ENCODE measurements at regions not wholly inside any gene's neighbourhood (a gene's known extent, or its start where the extent isn't known, plus 50 kb on each side); places are given as distances from the start of the nearest gene placed in this dataset.
"Not testable (repeated sequence)": the region's sequence is repeated elsewhere in the genome, so short reads cannot be mapped to it uniquely, and the experiment has no call there.

DNA sequence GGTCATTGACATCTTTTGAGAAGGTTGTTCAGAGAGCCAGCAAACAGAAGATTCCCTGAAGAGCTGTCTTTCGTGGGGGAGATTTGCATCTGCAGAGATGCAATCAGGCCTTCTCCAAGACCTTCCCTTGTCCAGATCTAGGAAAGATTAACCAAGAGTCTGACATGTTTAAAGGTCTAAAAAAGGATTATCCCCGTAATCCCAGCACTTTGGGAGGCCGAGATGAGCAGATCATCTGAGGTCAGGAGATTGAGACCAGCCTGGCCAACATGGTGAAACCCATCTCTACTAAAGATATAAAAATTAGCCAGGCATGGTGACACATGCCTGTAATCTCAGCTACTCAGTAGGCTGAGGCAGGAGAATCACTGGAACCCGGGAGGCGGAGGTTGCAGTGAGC is 169.6 kb upstream of the IRF2BP2 start:
- not testable (repeated sequence) for DNase-seq (ENCODE audit: low read depth, low spot score)

DNA sequence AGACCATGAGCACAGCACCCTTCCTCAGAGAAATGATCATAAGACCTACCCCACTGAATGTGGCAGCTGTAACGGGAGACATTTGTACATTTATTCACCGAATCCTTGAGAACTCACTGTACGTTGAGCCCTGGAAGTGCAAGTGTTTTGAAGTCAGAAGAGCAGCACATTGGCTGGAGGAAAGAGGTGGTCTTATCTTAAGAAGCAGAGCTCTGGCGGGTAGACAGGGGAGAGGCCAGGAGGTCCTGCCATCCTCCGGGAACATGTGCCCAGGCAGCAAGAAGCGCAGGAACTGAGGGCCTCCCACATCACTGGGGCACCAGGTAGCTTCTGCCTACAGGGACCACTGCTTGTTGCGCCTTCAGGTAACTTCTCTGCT is 169.2 kb upstream of the IRF2BP2 start:
- no peak for DNase-seq (ENCODE audit: low read depth, low spot score)

DNA sequence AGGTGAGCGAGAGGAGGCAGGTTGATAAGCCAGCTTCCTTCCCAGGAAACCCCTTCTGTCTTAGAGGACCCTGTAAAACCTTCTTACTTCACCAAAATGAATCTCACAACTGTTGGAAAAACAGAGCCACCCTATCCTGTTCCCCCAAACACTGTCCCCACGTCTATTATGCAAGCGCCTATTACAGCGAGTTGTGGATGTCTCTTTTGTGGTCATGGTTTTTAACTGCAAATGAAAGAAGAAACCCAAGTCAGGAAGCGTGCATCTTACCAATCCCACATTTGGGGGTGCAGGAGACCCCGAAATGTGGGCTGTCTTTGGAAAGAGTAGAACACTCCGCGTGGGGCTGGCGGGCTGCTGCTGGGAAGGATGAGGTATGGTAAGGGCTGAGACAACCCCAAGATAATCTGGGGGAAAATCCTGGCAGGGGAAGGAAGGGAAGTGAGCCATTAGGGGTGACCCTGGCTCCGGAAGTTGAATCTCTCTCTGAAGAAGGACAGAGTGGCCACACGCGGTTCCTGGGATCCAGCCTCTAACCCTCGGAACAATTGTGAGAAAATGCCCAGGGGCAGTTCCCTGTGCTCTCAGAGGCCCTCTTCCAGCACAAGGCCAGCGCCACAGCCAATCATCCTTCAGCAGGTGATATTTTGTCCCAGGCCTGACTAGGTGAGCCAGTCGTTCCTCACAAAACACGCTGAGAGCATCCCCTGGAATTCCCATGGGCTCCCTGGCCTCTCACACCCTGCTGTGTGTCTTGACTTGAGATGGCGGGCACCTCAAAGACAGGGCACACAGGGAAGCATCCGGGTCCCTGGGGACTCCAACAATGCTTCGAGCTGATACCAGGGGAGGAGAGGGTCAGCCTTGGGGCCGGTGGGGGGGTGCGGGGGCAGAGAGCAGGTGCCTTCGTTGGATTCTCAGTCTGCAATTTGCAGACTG is 168.5 kb upstream of the IRF2BP2 start:
- DNase-seq (ENCODE audit: low read depth, low spot score): no peak

DNA sequence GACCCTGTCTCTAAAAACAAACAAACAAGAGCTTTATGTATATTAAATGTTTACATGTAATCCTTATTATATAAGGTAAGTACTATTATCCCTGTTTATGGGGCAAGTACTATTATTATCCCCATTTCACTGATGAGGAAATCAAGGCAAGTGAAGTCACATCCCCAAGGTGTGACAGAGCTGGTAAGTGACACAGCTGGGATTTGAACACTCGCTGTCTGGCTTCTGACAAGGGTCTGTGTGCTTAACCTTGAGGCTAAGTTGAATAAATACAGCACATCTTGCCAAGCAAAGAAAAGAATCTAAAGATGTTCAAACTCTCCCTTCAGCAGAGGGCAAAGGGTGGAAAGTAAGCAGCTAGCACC is 167.9 kb upstream of the IRF2BP2 start:
- no peak for DNase-seq (ENCODE audit: low read depth, low spot score)

DNA sequence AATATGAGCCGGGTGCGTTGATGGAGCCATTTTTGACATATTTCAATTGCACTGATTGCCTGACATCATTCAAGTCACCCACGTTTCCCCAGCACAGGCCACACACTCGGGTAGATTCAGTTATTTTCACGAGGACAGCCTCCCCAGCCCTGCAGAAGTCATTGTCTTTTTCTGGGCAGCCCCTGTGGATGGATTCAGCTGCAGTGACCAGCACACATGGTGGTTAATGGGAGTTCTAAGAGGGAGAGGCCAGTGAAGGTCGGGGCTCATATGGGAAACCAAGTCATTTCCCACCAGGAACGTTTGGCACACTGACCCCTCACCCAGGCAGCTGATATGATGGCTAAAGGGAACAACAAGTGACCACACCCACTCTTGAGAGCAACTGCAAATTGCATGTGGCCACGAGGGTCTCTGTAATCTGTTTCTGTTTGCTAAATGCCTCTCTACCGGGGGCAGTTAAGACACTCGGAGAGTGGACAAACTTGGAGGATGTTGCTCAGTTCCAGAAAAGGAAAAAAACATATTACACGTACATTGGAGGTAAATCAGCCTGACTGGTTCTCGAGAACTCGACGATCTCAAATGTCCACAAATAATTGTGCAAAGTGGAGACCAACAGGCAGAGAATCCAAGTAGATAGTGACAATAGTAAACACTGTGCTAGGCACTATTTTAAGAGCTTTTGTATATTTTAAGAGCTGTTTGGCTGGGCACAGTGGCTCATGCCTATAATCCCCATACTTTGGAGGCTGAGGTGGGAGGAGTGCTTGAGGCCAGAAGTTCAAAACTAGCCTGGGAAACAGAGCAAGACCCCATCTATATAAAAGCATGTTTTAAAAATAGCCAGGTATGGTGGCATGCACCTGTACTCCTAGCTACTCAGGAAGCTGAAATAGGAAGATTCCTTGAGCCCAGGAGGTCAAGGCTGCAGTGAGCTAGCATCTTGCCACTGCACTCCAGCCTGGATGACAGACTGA is 167.2 kb upstream of the IRF2BP2 start:
- no peak for DNase-seq (ENCODE audit: low read depth, low spot score)

DNA sequence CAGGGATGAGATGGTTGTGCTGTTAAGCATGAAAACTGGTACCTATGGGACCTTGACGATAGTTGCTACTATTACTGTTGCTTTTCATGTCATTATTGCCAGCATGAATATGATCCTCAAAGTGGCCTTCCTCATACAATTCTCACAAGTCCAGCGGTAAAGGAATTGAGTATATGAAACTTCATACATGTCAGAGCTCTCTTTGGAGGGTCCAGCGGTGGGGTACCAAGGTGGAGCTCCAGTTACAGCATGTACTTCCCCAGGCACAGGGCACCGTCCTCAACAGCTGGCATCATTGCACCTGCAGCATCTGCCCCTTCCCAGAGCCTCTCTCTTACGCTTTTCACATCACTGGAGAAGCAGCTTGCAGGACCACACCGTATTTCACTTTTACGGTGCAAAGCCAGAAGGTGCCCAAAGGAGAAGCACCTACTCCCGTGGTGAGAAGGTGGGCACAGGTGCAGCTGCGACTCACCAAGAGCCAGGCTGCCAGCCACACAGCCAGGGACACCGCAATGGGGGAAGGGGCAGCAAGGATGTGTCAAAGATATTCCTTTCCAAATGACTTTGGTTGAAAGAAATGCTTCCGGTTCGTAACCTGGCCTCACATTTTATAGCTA is 166.4 kb upstream of the IRF2BP2 start:
- no peak for DNase-seq (ENCODE audit: low read depth, low spot score)

DNA sequence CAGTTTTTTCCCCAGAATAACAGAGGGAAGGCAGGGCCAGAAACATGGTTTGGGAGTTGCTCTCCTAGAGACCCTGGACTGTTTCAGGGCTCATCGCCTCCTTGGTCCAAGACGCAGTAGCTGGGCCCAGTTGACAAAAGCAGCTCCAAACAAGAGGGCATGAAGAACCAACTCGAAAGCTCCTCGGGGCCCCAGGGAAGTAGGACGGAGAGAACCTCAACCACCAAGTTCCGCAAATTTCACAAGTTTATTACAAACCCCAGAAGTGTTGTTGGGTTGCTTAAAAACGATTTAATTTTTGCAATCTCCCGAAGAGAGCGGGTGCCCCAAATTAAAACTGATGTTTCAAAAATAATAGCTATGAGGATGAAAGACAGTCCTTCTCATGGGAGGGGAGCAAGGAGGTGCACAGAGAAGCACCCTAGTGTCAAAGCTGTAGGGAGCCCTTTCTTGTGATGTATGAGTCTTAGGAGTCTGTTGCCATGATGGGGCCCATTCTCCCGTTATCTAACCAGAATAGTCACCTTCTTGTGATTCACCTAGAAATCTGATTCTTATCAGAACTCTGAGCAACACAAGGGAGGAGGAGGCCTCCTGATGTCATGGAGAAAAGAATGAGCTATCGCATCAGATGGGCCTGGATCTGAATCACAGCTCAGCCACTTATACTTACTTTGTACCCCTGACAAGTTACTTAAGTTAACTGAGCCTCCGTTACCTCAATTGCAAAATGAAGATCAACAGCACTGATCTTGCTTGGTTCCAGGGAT is 165.7 kb upstream of the IRF2BP2 start:
- no peak for DNase-seq (ENCODE audit: low read depth, low spot score)

DNA sequence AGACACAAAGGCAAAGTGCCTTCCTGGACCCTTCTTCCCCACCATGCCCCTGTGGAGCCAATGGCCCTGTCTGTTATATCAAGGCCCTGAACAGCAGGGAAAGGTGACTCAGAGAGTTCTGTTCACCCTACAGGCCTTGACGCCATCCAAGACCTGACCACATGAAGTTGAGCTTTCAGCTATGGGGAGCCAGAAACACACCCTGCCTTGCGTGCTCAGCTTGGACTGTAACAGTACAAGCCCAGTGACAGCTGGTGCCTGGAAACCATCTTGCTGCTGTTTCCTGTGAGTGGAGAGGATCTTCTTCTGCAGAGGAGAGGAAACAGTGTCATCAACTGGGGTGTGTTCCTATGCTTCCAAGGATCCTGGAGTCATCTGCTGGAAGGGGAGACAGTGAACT is 165.0 kb upstream of the IRF2BP2 start:
- DNase-seq (ENCODE audit: low read depth, low spot score): no peak

DNA sequence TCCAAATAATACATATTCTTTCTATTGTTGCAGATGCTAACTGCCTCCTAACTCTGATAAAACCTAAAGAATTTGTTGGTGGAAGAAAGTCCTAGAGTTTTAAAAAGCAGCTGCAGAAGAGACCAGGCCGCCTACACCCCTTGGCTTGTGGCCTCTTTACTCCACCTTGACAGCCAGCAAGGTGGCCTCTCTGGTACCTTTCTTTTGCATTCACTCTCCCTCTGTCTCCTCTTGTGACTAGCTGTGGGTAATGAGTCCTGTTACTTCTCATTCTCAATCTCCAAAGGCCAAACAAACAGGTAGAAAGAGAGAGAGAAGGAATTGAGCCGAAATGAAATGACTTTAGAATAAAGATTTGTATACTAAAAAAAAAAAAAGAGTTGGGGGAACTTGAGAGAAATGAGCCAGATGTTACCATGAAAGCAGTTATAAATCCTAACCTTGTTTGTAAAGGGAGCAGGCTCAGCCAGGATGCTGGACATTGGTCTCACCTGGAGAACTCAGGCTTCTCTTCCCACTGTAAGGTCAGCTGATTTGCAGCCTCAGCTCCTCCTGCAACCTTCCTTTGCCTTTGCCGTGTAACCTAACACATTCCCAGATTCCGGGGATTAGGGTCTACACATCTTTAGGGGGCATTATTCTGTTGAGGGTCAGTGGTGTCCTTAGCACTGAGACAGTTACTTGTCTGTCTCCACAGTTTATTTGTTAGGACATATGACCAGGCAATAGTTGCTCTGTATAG is 164.1 kb upstream of the IRF2BP2 start:
- DNase-seq (ENCODE audit: low read depth, low spot score): no peak

DNA sequence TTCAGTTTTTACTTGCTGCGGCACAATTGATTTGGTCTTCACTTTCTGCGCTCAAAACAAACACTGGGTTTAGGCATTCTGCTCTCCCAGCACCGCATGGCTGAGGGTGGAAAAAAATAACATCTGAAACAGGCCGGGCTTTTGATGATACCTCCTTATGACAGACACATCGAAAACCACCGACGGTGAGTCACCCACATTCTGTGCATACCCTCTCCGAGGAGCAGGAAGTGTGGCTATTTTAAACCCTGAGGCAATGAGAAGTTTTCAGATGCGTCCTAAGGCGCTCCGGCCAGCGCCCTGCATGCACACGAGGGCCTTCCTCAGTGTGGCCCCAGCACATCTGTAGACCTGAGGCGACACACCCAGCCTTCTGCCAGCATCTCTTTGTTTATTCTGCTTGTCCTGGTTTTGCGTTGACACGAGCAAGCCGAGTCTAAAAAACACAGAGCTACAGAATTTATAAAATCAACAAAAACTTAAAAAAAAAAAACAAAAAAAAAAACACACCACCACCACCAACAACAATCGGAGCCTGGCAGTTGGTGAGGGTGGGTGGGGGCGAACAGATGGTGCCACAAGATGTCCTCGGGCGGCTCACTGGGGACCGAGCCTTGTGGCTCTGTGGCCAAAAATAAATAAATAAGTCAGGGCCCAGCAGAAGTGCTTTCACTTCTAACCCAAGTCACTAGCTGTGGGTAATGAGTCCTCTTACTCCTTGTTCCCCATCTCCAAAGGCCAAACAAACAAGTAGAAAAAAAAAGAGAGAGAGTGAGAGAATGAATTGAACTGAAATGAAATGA is 162.6 kb upstream of the IRF2BP2 start:
- peak; percentile 94 for DNase-seq (ENCODE audit: low read depth, low spot score)

DNA sequence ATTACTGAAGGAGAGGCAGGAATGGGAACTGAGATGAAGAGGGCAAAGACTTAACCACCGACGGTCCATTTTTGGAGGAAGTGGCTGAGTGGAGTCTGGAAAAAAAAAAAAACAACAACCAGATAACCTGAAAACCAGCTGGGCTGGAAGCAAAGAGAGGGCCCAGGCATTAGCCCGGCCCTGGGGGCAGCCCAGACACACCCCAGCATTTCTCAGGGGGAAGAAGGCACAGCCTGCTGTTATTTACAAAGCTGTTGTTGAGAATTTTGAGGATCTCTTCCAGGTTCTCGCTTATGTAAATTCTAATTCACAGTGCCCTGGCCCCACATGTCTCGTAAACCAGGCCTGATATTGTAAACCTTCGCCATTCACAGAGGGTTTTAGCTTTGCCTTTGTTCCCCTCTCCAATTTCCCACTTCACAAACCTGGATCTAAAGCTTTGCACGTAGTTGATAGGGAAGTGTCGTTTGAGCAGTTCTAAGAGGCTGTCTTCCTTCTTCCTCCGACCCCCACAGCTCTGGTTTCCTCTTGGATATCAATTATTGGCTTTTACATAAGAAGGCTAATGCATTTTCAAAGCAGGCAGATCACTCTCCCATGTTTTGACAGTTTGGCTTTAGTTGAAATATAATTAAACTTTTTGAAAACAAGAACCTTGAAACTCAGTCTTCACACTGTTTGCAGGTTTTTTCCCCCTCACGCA is 161.8 kb upstream of the IRF2BP2 start:
- DNase-seq (ENCODE audit: low read depth, low spot score): no peak

DNA sequence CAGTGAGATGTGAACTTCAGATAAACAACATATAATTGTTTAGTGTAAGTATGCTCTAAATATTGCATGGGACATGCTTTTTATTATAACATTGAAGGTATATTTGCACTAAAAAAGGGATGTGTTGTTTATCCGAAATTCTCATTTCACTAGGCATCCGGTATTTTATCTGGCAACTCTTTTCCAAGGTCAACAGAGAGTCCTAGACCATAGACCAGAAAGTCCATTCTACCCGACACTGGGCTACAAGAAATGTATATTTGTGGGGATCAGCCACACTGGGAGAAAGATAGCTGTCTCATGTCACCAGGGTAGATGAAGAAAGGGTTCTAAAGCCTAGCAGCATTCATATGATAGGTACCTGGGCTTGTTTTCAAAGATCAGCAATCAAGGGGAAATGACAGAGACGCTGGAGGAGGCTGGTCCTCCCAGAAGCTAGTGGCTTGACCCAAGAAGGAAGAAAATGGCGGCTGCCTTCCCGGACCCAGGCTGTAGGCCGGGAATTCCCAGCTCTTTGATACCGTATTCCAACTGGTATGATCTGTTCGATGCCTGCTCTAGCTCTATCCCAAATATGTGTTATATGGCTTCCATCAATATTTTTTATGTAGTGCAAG is 161.1 kb upstream of the IRF2BP2 start:
- DNase-seq (ENCODE audit: low read depth, low spot score): no peak

DNA sequence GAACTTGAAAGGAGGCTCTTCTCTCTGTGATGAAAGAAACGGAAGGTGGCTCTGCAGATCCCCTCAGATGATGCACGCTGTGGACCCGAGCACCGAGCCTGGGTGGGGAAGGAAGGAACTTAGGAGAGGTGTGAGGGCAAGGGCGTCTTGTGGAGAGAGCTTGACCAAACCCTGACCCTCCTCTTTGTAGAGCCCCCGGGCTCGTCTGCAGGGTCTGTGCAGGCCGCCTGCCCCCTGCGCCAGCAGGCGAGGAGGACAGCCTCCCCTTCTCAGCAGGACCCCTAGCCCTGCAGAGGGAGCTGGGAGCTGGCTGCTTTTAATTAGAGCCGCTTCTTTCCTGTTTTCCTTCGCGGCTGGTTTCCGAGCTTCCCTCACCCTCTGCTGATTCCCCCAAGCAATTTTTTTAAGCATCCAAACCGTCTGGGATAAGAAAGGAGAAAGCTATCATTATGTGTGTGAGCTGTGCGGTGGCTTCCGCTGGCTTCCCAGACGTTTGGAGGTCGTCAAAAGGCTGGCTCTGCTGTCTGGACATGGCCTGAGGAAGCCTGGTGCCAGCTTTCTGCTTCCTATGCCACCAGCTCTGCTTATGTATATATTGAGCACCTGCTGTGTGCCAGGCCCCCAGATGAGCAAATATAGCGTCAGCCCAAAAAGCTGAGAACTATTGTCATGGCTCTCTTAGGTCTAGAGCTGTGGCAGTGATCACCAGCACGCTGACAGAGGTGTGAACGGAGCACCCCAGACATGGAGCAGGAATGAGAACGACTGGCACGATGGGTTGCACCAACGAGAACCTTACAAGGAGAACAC is 160.2 kb upstream of the IRF2BP2 start:
- no peak for DNase-seq (ENCODE audit: low read depth, low spot score)

DNA sequence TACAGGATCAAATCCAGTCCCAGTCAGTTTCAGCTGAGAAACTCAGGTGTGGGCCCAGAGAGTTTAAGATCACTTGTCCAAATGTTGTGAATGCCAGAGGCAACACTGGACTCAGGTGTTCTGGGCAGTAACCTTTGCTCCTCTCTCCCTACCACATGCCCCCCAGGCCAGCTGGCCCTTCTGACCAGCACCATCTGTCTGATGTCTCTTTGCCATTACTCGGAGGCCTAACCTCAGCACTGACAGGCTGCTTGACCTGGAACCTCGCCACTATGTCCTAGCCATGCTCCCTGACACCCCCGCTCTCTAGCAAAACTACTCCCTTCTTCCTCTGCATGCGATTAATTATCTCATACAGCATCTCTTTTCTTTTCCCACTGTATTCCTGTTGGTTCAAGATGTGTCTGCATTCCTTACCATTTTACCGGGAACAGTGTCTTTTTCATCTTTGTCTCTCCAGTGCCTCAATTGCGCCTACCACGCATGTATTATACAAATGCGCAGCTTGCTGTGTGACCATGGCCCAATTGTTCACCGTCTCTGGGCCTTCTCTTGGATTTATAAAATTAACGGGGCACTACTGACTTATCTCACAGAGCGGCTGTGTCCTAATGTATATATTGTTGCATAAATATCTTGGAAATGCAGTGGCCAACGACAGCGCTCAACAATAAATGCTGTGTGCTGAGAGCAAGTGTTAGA is 159.5 kb upstream of the IRF2BP2 start:
- no peak for DNase-seq (ENCODE audit: low read depth, low spot score)

DNA sequence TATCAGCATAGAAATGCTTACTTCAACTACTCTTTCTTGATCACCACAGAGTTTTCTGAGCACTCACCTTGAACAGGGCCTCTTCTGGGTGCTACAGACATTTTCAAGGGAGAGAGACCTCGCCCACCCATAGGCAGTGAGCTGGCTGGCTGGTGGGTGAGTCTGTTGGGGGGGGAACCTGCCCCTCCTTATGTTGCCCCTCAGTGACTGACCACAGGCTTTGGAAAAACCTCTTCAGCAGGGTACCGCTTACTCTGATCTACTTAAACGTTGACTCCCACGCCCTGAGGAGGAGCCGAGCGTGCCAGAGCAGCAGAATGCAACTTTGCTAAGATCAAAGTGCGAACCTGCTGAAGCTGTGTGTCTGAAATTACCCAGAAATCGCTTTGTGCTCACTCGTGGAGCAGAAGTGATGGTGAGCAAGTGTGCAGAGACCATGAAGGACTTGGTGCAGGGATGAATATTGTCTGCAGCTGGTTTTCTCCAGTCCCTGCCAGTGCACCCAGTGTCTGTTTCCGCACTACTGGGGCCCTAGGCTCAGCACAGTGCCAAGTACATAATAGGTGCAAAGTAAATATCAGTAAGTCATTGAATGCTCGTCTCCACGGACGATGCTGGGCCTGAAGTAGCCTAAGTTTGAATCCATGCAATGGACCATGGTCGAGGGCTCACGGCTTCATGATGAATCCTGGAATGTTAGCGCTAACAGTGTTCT is 158.7 kb upstream of the IRF2BP2 start:
- DNase-seq (ENCODE audit: low read depth, low spot score): no peak

DNA sequence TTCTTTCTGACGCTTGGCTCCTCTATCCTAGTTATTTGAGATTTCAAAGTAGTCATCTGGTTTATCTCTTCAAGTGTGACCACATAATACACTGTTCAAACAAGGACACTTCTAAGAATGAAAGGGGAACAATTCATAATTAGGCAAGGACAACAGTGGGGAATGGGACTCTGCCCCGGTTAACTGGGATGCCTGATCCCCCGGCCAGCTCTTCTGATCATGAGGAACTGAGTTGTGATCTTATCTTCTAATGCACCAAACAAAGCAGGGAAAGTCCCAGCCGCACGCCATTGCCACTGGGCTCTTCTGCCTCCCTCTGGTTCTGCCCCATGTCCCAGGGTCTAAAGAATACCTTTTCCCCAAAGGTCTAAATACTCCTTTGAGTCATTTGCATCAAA is 158.2 kb upstream of the IRF2BP2 start:
- no peak for DNase-seq (ENCODE audit: low read depth, low spot score)

Data from pulmonary artery endothelial cell (primary cell).